Keratinocyte (primary cell): ENCODE measurements at regions not wholly inside any gene's neighbourhood (a gene's known extent, or its start where the extent isn't known, plus 50 kb on each side); places are given as distances from the start of the nearest gene placed in this dataset.

ENCODE experiments used
- DNase-seq: peaks from one replicate; pipeline ENCODE4 v3.0.0-alpha.2; 2011; ENCODE audit warnings: low read depth, missing footprints, low spot score
- FAIRE-seq: peaks from 2 replicates; lab custom pipeline; 2011; peaks lifted over from hg19 to GRCh38; lab: Jason Lieb, UNC
- H2AFZ ChIP-seq: 2 replicates; pipeline ENCODE4 v1.6.0; 2012; ENCODE audit warnings: low read length, control low read depth, inconsistent platforms; ENCODE audit not compliant: control insufficient read depth
- H3K27ac ChIP-seq: 2 replicates; pipeline ENCODE4 v1.5.1; 2011; ENCODE audit warnings: low read length; ENCODE audit not compliant: control insufficient read depth, insufficient read depth
- H3K27me3 ChIP-seq: 3 replicates; pipeline ENCODE4 v1.6.0; 2011; ENCODE audit warnings: low read length; ENCODE audit not compliant: control insufficient read depth, insufficient read depth; ENCODE audit errors: extremely low read depth
- H3K36me3 ChIP-seq, 2 experiments: 2 replicates in 1 of 2; 3 replicates in 1 of 2; pipeline ENCODE4 v1.5.1; 2011; ENCODE audit warnings: low read length in 2 of 2, mild to moderate bottlenecking in 1 of 2; ENCODE audit not compliant: control insufficient read depth in 2 of 2, insufficient read depth in 2 of 2; ENCODE audit errors: extremely low read depth in 1 of 2
- H3K4me1 ChIP-seq: 3 replicates; pipeline ENCODE4 v1.5.1; 2011; ENCODE audit warnings: low read length; ENCODE audit not compliant: control insufficient read depth, insufficient read depth; ENCODE audit errors: extremely low read depth
- H3K4me2 ChIP-seq: 3 replicates; pipeline ENCODE4 v1.6.0; 2011; ENCODE audit warnings: low read depth, low read length; ENCODE audit not compliant: control insufficient read depth, insufficient read depth; ENCODE audit errors: extremely low read depth
- H3K4me3 ChIP-seq, 3 experiments: fragments of 200-600 bp in 1 of 3; sonication (generic) in 1 of 3; 2 replicates in 2 of 3; 3 replicates in 1 of 3; pipeline ENCODE4 v1.5.1; 2011 to 2016; ENCODE audit warnings: low read length in 3 of 3, mild to moderate bottlenecking in 3 of 3, control low read depth in 2 of 3, inconsistent platforms in 1 of 3, low read depth in 1 of 3, mixed read lengths in 1 of 3, mixed run types in 1 of 3, moderate library complexity in 1 of 3; ENCODE audit not compliant: control insufficient read depth in 2 of 3, insufficient read depth in 2 of 3; ENCODE audit errors: extremely low read depth in 1 of 3
- H3K79me2 ChIP-seq: 2 replicates; pipeline ENCODE4 v1.6.0; 2012; ENCODE audit warnings: low read length; ENCODE audit not compliant: control insufficient read depth, insufficient read depth
- H3K9ac ChIP-seq: 3 replicates; pipeline ENCODE4 v1.6.0; 2011; ENCODE audit warnings: low read length; ENCODE audit not compliant: control insufficient read depth, insufficient read depth; ENCODE audit errors: extremely low read depth
- H3K9me1 ChIP-seq: 3 replicates; pipeline ENCODE4 v1.6.0; 2011; ENCODE audit warnings: low read length; ENCODE audit not compliant: control insufficient read depth, insufficient read depth; ENCODE audit errors: extremely low read depth
- H3K9me3 ChIP-seq: 2 replicates; pipeline ENCODE4 v1.5.1; 2012; ENCODE audit warnings: low read depth, low read length; ENCODE audit not compliant: control insufficient read depth
- H4K20me1 ChIP-seq: 3 replicates; pipeline ENCODE4 v1.6.0; 2011; ENCODE audit warnings: low read length; ENCODE audit not compliant: control insufficient read depth, insufficient read depth; ENCODE audit errors: extremely low read depth
- EZH2 ChIP-seq: IDR thresholded peaks from one replicate; pipeline ENCODE4 v1.6.1; 2012; ENCODE audit warnings: inconsistent platforms, mild to moderate bottlenecking, low read length, moderate library complexity
- dilution Hi-C: fragments of 300-500 bp; cut with MboI; formaldehyde crosslinking; loops from one replicate; pipeline ENCODE4 v1.7.0; 2020; ENCODE audit warnings: low sequenced_read_pairs; ENCODE audit not compliant: extremely low pct_ligation_motif_present
- TF ChIP-seq, protein P1 (sequence below), 3 experiments: IDR thresholded peaks in 1 of 3; conservative IDR thresholded peaks in 1 of 3; optimal IDR thresholded peaks in 1 of 3; 2 replicates in 2 of 3; 3 replicates in 1 of 3; pipeline versions ENCODE3 to v1.5.1; 2011; ENCODE audit warnings: low read length in 3 of 3, mild to moderate bottlenecking in 3 of 3, moderate library complexity in 2 of 3, control low read depth in 1 of 3, inconsistent platforms in 1 of 3; ENCODE audit not compliant: insufficient read depth in 2 of 3; ENCODE audit errors: extremely low read depth in 1 of 3

DNA sequence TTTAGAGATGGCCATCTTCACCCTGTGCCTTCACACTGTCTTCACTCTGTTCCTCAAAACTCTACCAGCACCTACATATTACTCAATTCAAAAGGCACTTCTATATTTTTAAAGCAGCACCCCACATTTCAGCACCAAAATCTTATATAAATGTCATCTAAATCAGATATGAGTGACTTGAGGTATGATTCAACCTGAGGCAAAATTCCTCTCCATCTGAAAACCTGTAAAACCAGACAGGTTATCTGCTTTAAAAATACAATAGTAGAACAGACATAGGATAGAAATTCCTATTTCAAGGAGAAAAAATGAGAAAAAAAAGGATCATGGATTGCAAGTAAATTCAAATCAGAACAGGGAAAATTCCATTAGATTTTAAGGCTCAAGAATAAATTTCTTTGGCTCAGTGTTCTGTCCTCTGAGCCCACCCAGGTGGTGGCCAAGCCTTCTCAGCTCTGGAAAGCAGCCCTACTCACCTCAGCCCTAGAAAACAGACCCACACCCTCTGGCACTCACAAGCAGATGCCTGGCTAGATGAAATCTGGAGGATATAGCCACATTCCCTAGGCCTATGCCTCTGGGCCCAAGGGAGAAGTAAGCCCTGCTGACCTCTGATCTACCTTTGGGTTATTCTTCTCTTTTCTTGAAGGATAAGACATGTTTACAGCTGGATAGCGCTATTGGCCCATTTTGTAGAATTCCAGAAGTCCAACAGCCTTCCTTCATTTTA, 211.1 kb upstream of the XIST start:
- Histone ChIP-seq H3K9me3 (no peaks in the 10 kb centered on the region), H2AFZ (no peak overlapping the region), H3K36me3 (no peaks in the 10 kb centered on the region), H3K4me3 (no peak overlapping the region), H3K4me2 (no peak overlapping the region), H3K9ac (no peak overlapping the region), H3K79me2 (no peaks in the 10 kb centered on the region), H3K27ac (no peak overlapping the region), H3K27me3 (peaks cover 5% of the 10 kb centered on the region), H4K20me1 (no peaks in the 10 kb centered on the region), H3K4me1 (peaks cover 5% of the 10 kb centered on the region), H3K9me1 (no peaks in the 10 kb centered on the region)
- dilution Hi-C loops, result no loop called here
- no peak for DNase-seq
- TF ChIP-seq, protein P1, sequence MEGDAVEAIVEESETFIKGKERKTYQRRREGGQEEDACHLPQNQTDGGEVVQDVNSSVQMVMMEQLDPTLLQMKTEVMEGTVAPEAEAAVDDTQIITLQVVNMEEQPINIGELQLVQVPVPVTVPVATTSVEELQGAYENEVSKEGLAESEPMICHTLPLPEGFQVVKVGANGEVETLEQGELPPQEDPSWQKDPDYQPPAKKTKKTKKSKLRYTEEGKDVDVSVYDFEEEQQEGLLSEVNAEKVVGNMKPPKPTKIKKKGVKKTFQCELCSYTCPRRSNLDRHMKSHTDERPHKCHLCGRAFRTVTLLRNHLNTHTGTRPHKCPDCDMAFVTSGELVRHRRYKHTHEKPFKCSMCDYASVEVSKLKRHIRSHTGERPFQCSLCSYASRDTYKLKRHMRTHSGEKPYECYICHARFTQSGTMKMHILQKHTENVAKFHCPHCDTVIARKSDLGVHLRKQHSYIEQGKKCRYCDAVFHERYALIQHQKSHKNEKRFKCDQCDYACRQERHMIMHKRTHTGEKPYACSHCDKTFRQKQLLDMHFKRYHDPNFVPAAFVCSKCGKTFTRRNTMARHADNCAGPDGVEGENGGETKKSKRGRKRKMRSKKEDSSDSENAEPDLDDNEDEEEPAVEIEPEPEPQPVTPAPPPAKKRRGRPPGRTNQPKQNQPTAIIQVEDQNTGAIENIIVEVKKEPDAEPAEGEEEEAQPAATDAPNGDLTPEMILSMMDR (optimal IDR thresholded peaks at IDR 0.05 in 1 of 3, IDR thresholded peaks at IDR 0.05 in 1 of 3, conservative IDR thresholded peaks at IDR 0.05 in 1 of 3; ENCODE audit: extremely low read depth in 1 of 3, insufficient read depth in 2 of 3, low read length in 3 of 3), result no peak
- no peak for TF ChIP-seq EZH2
- FAIRE-seq, result no peak

DNA sequence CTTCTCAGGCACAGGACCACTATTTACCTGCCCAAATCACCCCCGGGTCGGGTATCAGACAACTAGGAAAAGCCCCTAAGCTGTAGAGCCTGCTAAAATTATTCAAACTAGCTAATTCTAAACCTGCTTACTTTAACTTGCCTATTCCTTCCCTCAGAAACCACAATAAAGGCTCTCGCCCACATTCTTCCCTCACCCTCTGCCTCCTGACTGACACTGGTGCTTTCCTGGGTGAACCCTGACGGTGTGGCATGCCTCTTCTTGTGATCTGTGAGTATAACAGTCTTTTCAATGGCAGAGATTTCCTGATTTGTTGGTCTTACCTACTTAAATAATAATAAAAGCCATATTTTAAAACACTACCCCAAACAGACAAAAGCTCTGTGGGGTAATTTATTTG, 209.4 kb upstream of the XIST start:
- Histone ChIP-seq H3K4me3 (no peak overlapping the region), H3K9me3 (no peaks in the 10 kb centered on the region), H3K9me1 (no peaks in the 10 kb centered on the region), H2AFZ (no peak overlapping the region), H3K27me3 (peaks cover 5% of the 10 kb centered on the region), H3K4me1 (peaks cover 5% of the 10 kb centered on the region), H3K4me2 (no peak overlapping the region), H3K79me2 (no peaks in the 10 kb centered on the region), H3K9ac (no peak overlapping the region), H4K20me1 (no peaks in the 10 kb centered on the region), H3K27ac (no peak overlapping the region), H3K36me3 (no peaks in the 10 kb centered on the region)
- TF ChIP-seq, protein P1 (optimal IDR thresholded peaks at IDR 0.05 in 1 of 3, IDR thresholded peaks at IDR 0.05 in 1 of 3, conservative IDR thresholded peaks at IDR 0.05 in 1 of 3; ENCODE audit: extremely low read depth in 1 of 3, insufficient read depth in 2 of 3, low read length in 3 of 3), result no peak
- TF ChIP-seq EZH2, result no peak
- dilution Hi-C loops, result no loop called here
- DNase-seq (no peak), FAIRE-seq (no peak)
